Mononuclear cell (primary cell): ENCODE measurements at regions not wholly inside any gene's neighbourhood (a gene's known extent, or its start where the extent isn't known, plus 50 kb on each side); places are given as distances from the start of the nearest gene placed in this dataset.

ENCODE experiments used
- H3K27me3 ChIP-seq: 2 replicates; pipeline ENCODE4 v1.6.0; 2011; ENCODE audit warnings: low read length, control low read depth; ENCODE audit not compliant: insufficient read depth
- H3K4me1 ChIP-seq: 2 replicates; pipeline ENCODE4 v1.5.1; 2011; ENCODE audit warnings: mild to moderate bottlenecking, low read length, control low read depth; ENCODE audit not compliant: insufficient read depth
- H3K4me3 ChIP-seq: 2 replicates; pipeline ENCODE4 v1.5.1; 2011; ENCODE audit warnings: mild to moderate bottlenecking, low read length, moderate library complexity
- H3K9me3 ChIP-seq: 2 replicates; pipeline ENCODE4 v1.5.1; 2011; ENCODE audit warnings: low read depth, mild to moderate bottlenecking, control low read depth, low read length

- H3K9me3 ChIP-seq: no peaks in the 10 kb centered on the region
- H3K4me1 ChIP-seq: peaks cover 41% of the 10 kb centered on the region
- no peaks in the 10 kb centered on the region for H3K27me3 ChIP-seq
- H3K4me3 ChIP-seq: no peak overlapping the region
Measured at GRCh38 chr10:33126742-33127141, 168.7 kb upstream of the ITGB1 start.

DNA sequence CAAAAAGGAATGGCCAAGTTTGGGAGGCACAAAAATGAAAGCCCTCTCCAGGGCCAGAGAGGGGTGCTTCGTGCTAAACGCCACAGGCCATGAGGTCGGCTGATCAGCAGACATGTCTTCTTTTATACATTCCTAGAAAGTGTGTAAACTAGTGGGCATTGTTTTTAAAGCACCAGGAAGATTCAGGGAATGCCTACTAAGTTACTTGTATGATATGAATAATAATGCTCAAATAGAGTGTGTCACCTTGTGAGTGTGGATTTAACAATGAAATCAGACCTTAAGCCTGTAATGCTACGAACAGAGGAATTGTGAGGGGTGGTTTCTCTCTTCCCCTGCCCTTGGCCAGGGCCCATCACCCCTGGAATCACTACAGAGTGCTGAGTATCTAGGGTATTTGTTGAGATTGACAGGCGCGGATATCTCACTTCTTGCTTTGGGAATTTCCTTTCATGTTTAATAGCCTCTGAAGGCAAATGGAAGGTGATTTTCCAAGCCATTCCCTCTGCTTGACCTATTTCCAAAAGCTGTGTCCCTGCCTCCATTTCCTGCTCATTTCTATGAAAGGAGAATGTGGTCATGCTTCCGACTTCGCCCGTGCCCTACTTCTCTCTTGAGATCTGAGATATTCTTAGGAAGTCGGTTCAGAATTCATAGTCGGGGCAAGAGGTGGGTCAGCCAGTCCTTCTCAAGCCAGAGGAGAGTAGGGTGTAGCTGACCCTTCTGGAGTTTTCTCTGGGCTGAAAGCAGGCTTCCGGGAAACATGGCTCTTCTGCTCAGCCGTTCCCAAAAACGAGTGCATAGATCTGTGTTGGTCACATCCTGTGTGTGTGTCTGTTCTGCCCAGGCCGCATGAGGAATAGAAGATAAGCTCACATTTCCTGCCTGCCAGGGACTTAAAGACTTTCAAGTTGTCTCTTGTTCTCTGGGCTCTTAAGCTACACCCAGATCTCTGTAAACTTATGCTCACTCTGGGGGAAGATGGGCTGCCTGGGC lies 167.8 kb upstream of the ITGB1 start:
- Histone ChIP-seq H3K9me3 (no peaks in the 10 kb centered on the region), H3K4me1 (peaks cover 41% of the 10 kb centered on the region), H3K27me3 (no peaks in the 10 kb centered on the region), H3K4me3 (no peak overlapping the region)

DNA sequence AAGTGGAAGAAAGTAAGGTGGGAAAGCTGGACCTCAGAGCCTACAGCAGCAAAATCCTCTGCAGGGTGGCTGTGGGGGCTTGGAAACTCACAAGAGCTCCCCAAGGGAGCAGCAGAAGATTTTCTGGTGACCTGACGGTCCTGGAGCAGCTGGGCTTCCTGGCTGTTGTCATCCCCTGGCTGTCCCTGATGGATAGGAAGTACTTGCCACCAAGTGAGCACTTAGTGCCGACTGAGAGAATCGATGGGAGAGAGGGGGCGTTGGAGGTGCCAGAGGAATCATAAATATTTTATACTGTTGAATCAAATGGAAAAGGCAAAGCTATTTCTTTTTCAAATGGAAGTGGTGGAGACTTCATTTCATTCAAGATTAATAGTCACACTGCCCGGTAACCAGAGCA lies 167.1 kb upstream of the ITGB1 start:
- Histone ChIP-seq H3K9me3 (no peaks in the 10 kb centered on the region), H3K4me3 (no peak overlapping the region), H3K27me3 (no peaks in the 10 kb centered on the region), H3K4me1 (peaks cover 43% of the 10 kb centered on the region)

- Histone ChIP-seq H3K9me3 (no peaks in the 10 kb centered on the region), H3K27me3 (no peaks in the 10 kb centered on the region), H3K4me1 (peaks cover 39% of the 10 kb centered on the region), H3K4me3 (no peak overlapping the region)
Measured at GRCh38 chr10:33123680-33124079, 165.7 kb upstream of the ITGB1 start.

- Histone ChIP-seq H3K9me3 (no peaks in the 10 kb centered on the region), H3K4me1 (peaks cover 46% of the 10 kb centered on the region), H3K27me3 (no peaks in the 10 kb centered on the region), H3K4me3 (no peak overlapping the region)
Measured at GRCh38 chr10:33122014-33122809, 164.2 kb upstream of the ITGB1 start.

- H3K4me1 ChIP-seq: peaks cover 46% of the 10 kb centered on the region
- H3K9me3 ChIP-seq: no peaks in the 10 kb centered on the region
- H3K27me3 ChIP-seq: no peaks in the 10 kb centered on the region
- no peak overlapping the region for H3K4me3 ChIP-seq
Measured at GRCh38 chr10:33120700-33121099, 162.7 kb upstream of the ITGB1 start.

DNA sequence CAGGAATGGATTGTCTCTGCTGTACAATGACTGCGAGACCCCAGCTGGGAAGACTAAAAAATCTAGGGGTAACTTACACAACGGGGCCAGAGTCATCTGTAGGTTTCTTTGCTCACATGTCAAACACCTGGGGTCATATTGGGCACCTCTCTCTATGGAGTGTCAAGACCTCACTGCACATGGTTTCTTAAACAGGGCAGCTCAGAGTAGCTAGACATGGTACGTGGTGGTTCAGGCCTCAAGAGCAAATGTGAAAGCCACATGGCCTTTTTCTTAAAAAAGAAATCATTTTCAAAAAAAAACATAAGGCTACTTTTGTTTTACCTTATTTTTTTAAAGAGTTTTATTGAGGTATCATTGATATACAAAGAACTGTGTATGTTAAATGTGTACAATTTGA lies 162.2 kb upstream of the ITGB1 start:
- no peaks in the 10 kb centered on the region for H3K9me3 ChIP-seq
- peaks cover 46% of the 10 kb centered on the region for H3K4me1 ChIP-seq
- H3K27me3 ChIP-seq: no peaks in the 10 kb centered on the region
- H3K4me3 ChIP-seq: no peak overlapping the region

DNA sequence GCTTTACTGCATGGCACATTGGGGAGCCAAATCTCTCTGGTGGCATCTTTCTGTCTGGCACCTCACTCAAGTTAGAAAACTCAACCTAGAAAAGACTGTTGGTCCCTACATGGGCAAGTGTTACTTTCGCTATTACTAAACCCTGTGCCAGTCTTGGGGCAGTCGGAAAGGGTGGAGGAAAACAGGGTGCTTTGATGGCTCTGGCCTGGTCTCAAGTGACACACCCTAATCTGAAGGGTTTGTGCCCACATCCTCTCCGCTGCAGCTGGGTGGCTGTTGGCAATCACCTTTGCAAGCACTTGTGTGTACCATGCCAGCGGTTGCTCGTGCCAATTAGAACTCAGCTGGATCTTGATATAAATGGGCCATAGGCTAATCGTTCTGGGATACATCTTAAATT lies 159.8 kb upstream of the ITGB1 start:
- H3K27me3 ChIP-seq: no peaks in the 10 kb centered on the region
- H3K9me3 ChIP-seq: no peaks in the 10 kb centered on the region
- H3K4me1 ChIP-seq: peaks cover 53% of the 10 kb centered on the region
- no peak overlapping the region for H3K4me3 ChIP-seq

DNA sequence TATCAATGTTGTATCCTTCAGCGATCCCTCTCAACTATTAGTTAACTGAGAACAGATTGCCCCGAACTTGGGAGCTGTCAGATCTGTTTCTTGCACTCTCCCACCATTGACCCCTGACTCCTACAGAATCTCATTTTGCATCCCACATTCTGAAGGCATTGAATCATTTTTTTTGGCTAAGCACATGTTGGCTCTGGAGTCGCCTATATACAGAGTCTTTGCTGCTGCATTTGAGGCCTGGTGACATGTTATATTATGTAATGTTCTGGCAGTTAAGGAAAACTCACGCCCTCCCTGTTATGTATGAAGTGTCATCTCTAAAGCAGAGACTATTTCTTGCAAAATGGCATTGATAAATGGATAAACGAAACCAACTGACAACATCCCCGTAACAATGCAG lies 159.2 kb upstream of the ITGB1 start:
- H3K27me3 ChIP-seq: no peaks in the 10 kb centered on the region
- H3K4me1 ChIP-seq: peaks cover 55% of the 10 kb centered on the region
- H3K9me3 ChIP-seq: no peaks in the 10 kb centered on the region
- H3K4me3 ChIP-seq: no peak overlapping the region

- Histone ChIP-seq H3K9me3 (no peaks in the 10 kb centered on the region), H3K27me3 (no peaks in the 10 kb centered on the region), H3K4me3 (peak overlapping the region; percentile 9), H3K4me1 (peaks cover 60% of the 10 kb centered on the region)
Measured at GRCh38 chr10:33115738-33116719, 158.0 kb upstream of the ITGB1 start.

- no peaks in the 10 kb centered on the region for H3K9me3 ChIP-seq
- peaks cover 70% of the 10 kb centered on the region for H3K4me1 ChIP-seq
- H3K27me3 ChIP-seq: no peaks in the 10 kb centered on the region
- H3K4me3 ChIP-seq: no peak overlapping the region
Measured at GRCh38 chr10:33114451-33114952, 156.5 kb upstream of the ITGB1 start.

DNA sequence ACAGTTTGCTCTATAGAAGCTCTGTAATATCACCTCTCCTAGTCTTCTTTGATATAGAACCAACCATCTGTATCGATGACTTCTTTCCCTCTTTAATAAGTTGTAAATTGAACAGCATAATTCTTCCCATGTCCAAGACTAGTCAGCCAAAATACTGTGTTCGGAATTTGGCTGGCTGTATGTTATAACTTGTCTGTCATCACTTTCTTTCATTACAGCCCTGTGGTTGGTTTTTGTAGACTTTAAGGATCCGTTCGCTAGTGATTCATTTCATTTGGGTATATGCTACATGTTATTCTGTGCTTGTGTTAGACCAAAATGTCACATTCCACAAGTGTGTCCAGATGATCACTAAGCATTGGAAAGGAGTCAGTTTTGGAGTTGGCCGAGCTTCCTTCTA lies 155.4 kb upstream of the ITGB1 start:
- no peaks in the 10 kb centered on the region for H3K27me3 ChIP-seq
- peaks cover 73% of the 10 kb centered on the region for H3K4me1 ChIP-seq
- no peak overlapping the region for H3K4me3 ChIP-seq
- H3K9me3 ChIP-seq: no peaks in the 10 kb centered on the region

- H3K4me1 ChIP-seq: peaks cover 68% of the 10 kb centered on the region
- H3K27me3 ChIP-seq: no peaks in the 10 kb centered on the region
- no peaks in the 10 kb centered on the region for H3K9me3 ChIP-seq
- no peak overlapping the region for H3K4me3 ChIP-seq
Measured at GRCh38 chr10:33112831-33113455, 154.9 kb upstream of the ITGB1 start.

- Histone ChIP-seq H3K27me3 (no peaks in the 10 kb centered on the region), H3K4me1 (peaks cover 56% of the 10 kb centered on the region), H3K9me3 (no peaks in the 10 kb centered on the region), H3K4me3 (no peak overlapping the region)
Measured at GRCh38 chr10:33111488-33112051, 153.5 kb upstream of the ITGB1 start.
